ENCODE measurements at regions not wholly inside any gene's neighbourhood (a gene's known extent, or its start where the extent isn't known, plus 50 kb on each side); places are given as distances from the start of the nearest gene placed in this dataset.

- CTCF ChIA-PET: no interaction called here
- H3K4me3 ChIP-seq (replicated peaks in 1 of 3; ENCODE audit: insufficient read depth in 1 of 3, low read depth in 1 of 3, low read length in 3 of 3): no peak overlapping the region
- TF ChIP-seq POLR2A (IDR thresholded peaks at IDR 0.05; ENCODE audit: low read depth, low read length) (no peak), MYC (IDR thresholded peaks at IDR 0.05; ENCODE audit: low read depth, low read length) (no peak)
- DNase-seq (ENCODE audit: low read depth, low spot score) (no peak), FAIRE-seq (no peak)
- no peak overlapping the region for H3K9ac ChIP-seq (replicated peaks; ENCODE audit: extremely low read depth, insufficient read depth, low read length)
- dilution Hi-C loops (cut with MboI; ENCODE audit: extremely low pct_ligation_motif_present, low sequenced_read_pairs): no loop called here
- POLR2A ChIA-PET: no interaction called here
- H3K27me3 ChIP-seq (ENCODE audit: control insufficient read depth in 2 of 2, insufficient read depth in 2 of 2, low read length in 2 of 2): no peaks in the 10 kb centered on the region
- no peak overlapping the region for H3K4me2 ChIP-seq (ENCODE audit: insufficient read depth, low read length)
- no TSS peak for BruUV-seq (replicated peaks)
- no peaks in the 10 kb centered on the region for H3K79me2 ChIP-seq (ENCODE audit: control insufficient read depth, insufficient read depth, low read length)
- H3K27ac ChIP-seq (ENCODE audit: insufficient read depth, low read depth, low read length): no peak overlapping the region
- H3K4me1 ChIP-seq (ENCODE audit: control insufficient read depth, extremely low read depth, insufficient read depth, low read length): no peaks in the 10 kb centered on the region
- no peak overlapping the region for H2AFZ ChIP-seq (ENCODE audit: low read depth, low read length)
- no peaks in the 10 kb centered on the region for H3K9me1 ChIP-seq (replicated peaks; ENCODE audit: control insufficient read depth, extremely low read depth, insufficient read depth, low read length)
- no peaks in the 10 kb centered on the region for H3K9me3 ChIP-seq (replicated peaks; ENCODE audit: control insufficient read depth, insufficient read depth, low read length)
- H3K36me3 ChIP-seq (ENCODE audit: control insufficient read depth in 2 of 2, extremely low read depth in 1 of 2, insufficient read depth in 2 of 2, low read length in 2 of 2): no peaks in the 10 kb centered on the region
- intact Hi-C loops (cut with micrococcal nuclease): no loop called here
- H4K20me1 ChIP-seq (replicated peaks; ENCODE audit: control insufficient read depth, extremely low read depth, insufficient read depth, low read length): no peaks in the 10 kb centered on the region
Measured at GRCh38 chr12:127463237-127463636, 803.7 kb upstream of the TMEM132C start.

DNA sequence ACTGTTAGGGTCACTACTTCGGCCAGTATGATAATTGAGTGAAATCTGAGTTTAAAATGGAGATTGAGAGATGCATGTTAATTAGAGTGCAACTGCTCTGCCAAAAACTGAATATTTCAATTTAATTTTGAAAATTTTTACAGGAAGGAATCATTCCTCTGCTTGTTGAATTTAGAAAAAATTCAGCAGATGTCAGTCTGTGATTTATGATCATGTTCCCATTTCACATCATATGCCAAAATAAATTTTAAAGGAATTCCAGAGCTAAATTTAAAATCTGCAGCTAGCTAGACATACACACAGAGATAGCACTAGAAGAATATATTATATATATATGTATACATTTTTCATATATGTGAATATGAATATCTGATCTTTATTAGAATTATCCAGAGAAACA is 797.6 kb upstream of the TMEM132C start:
- Histone ChIP-seq H3K9me3 (replicated peaks; ENCODE audit: control insufficient read depth, insufficient read depth, low read length) (no peaks in the 10 kb centered on the region), H4K20me1 (replicated peaks; ENCODE audit: control insufficient read depth, extremely low read depth, insufficient read depth, low read length) (no peaks in the 10 kb centered on the region), H3K9me1 (replicated peaks; ENCODE audit: control insufficient read depth, extremely low read depth, insufficient read depth, low read length) (no peaks in the 10 kb centered on the region), H2AFZ (ENCODE audit: low read depth, low read length) (no peak overlapping the region), H3K4me2 (ENCODE audit: insufficient read depth, low read length) (no peak overlapping the region), H3K27ac (ENCODE audit: insufficient read depth, low read depth, low read length) (no peak overlapping the region), H3K27me3 (ENCODE audit: control insufficient read depth in 2 of 2, insufficient read depth in 2 of 2, low read length in 2 of 2) (no peaks in the 10 kb centered on the region), H3K9ac (replicated peaks; ENCODE audit: extremely low read depth, insufficient read depth, low read length) (no peak overlapping the region), H3K79me2 (ENCODE audit: control insufficient read depth, insufficient read depth, low read length) (no peaks in the 10 kb centered on the region), H3K36me3 (ENCODE audit: control insufficient read depth in 2 of 2, extremely low read depth in 1 of 2, insufficient read depth in 2 of 2, low read length in 2 of 2) (no peaks in the 10 kb centered on the region), H3K4me1 (ENCODE audit: control insufficient read depth, extremely low read depth, insufficient read depth, low read length) (no peaks in the 10 kb centered on the region), H3K4me3 (replicated peaks in 1 of 3; ENCODE audit: insufficient read depth in 1 of 3, low read depth in 1 of 3, low read length in 3 of 3) (no peak overlapping the region)
- dilution Hi-C loops (cut with MboI; ENCODE audit: extremely low pct_ligation_motif_present, low sequenced_read_pairs) (no loop called here), intact Hi-C loops (cut with micrococcal nuclease) (no loop called here)
- TF ChIP-seq, protein P1, sequence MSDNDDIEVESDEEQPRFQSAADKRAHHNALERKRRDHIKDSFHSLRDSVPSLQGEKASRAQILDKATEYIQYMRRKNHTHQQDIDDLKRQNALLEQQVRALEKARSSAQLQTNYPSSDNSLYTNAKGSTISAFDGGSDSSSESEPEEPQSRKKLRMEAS (IDR thresholded peaks at IDR 0.05; ENCODE audit: insufficient read depth, insufficient read length): no peak
- TF ChIP-seq GATA2 (IDR thresholded peaks at IDR 0.05; ENCODE audit: insufficient read depth, insufficient read length, low read depth, low read length): no peak
- no peak for TF ChIP-seq EZH2 (IDR thresholded peaks at IDR 0.05; ENCODE audit: borderline replicate concordance, low read depth, low read length, severe bottlenecking)
- TF ChIP-seq POLR2AphosphoS5 (IDR thresholded peaks at IDR 0.05; ENCODE audit: insufficient read depth, low read depth, low read length): no peak
- no peak for TF ChIP-seq JUN (IDR thresholded peaks at IDR 0.05; ENCODE audit: borderline replicate concordance, insufficient read depth, insufficient read length, low read depth)
- TF ChIP-seq CTCF (IDR thresholded peaks at IDR 0.05; ENCODE audit: extremely low read depth in 1 of 2, insufficient read depth in 1 of 2, low read depth in 1 of 2, low read length in 2 of 2): no peak
- TF ChIP-seq POLR2A (IDR thresholded peaks at IDR 0.05; ENCODE audit: low read depth, low read length): no peak
- no peak for TF ChIP-seq FOS (IDR thresholded peaks at IDR 0.05; ENCODE audit: borderline replicate concordance, insufficient read depth, low read length)
- no peak for TF ChIP-seq MYC (IDR thresholded peaks at IDR 0.05; ENCODE audit: low read depth, low read length)
- DNase-seq (ENCODE audit: low read depth, low spot score) (no peak), FAIRE-seq (no peak)
- POLR2A ChIA-PET: no interaction called here
- BruUV-seq (replicated peaks): no TSS peak
- CTCF ChIA-PET: no interaction called here

All from endothelial cell of umbilical vein (primary cell).